Peyer's patch (tissue), 4 donors: ENCODE measurements at regions not wholly inside any gene's neighbourhood (a gene's known extent, or its start where the extent isn't known, plus 50 kb on each side); places are given as distances from the start of the nearest gene placed in this dataset.
"Not testable (repeated sequence)": the region's sequence is repeated elsewhere in the genome, so short reads cannot be mapped to it uniquely, and the experiment has no call there.

Experiments used
- CTCF ChIP-seq, 6 experiments: fragments of 450-650 bp in 4 of 6; fragments of 200-600 bp in 2 of 6; sonication (generic) in 1 of 6; IDR thresholded peaks; one replicate each; pipeline ENCODE4 v1.5.1; 2017 to 2019; ENCODE audit warnings: antibody characterized with exemption in 6 of 6, mild to moderate bottlenecking in 3 of 6, moderate library complexity in 1 of 6
- POLR2A ChIP-seq, 2 donors: fragments of 450-650 bp; IDR thresholded peaks; one replicate each; pipeline ENCODE4 v1.5.1; 2017; ENCODE audit warnings: antibody characterized with exemption in 2 of 2, mild to moderate bottlenecking in 2 of 2, moderate library complexity in 2 of 2

GRCh38 chr2:182665500-182665899, 50.6 kb upstream of the DNAJC10 start:
- not testable (repeated sequence) for TF ChIP-seq CTCF, POLR2A (IDR thresholded peaks at IDR 0.05)
